ENCODE measurements at regions not wholly inside any gene's neighbourhood (a gene's known extent, or its start where the extent isn't known, plus 50 kb on each side); places are given as distances from the start of the nearest gene placed in this dataset.

- DNase-seq = no peak
- Mint-ChIP-seq H3K27me3 (ENCODE audit: insufficient read depth) (no peaks in the 10 kb centered on the region; the same call in none of the 2 replicates), H3K9me3 (peaks cover 49% of the 10 kb centered on the region), H3K4me1 (ENCODE audit: low read depth) (no peaks in the 10 kb centered on the region), H3K4me3 (no peak overlapping the region), H3K36me3 (ENCODE audit: low read depth) (peaks cover 12% of the 10 kb centered on the region; the same call in 1 of the 2 replicates), H3K27ac (no peak overlapping the region)
- no peak for TF ChIP-seq CTCF (IDR thresholded peaks at IDR 0.05)
These were observed 136.4 kb downstream of the BRD1 start for GRCh38 chr22:49691256-49691655.

GRCh38 chr22:49690454-49690853 lies 137.2 kb downstream of the BRD1 start:
- no peak overlapping the region for H3K4me3 Mint-ChIP-seq
- no peak for TF ChIP-seq CTCF (IDR thresholded peaks at IDR 0.05)
- peaks cover 48% of the 10 kb centered on the region for H3K9me3 Mint-ChIP-seq
- H3K27ac Mint-ChIP-seq = no peak overlapping the region
- H3K36me3 Mint-ChIP-seq (ENCODE audit: low read depth) = peaks cover 12% of the 10 kb centered on the region; the same call in 1 of the 2 replicates
- no peaks in the 10 kb centered on the region for H3K4me1 Mint-ChIP-seq (ENCODE audit: low read depth)
- no peak for DNase-seq
- no peaks in the 10 kb centered on the region; the same call in none of the 2 replicates for H3K27me3 Mint-ChIP-seq (ENCODE audit: insufficient read depth)

- DNase-seq = no peak
- Mint-ChIP-seq H3K36me3 (ENCODE audit: low read depth) (peaks cover 12% of the 10 kb centered on the region; the same call in 1 of the 2 replicates), H3K4me3 (no peak overlapping the region), H3K9me3 (peaks cover 53% of the 10 kb centered on the region), H3K4me1 (ENCODE audit: low read depth) (no peaks in the 10 kb centered on the region), H3K27ac (no peak overlapping the region), H3K27me3 (ENCODE audit: insufficient read depth) (no peaks in the 10 kb centered on the region; the same call in none of the 2 replicates)
- no peak for TF ChIP-seq CTCF (IDR thresholded peaks at IDR 0.05)
These were observed 137.8 kb downstream of the BRD1 start for GRCh38 chr22:49689858-49690257.

- no peaks in the 10 kb centered on the region; the same call in none of the 2 replicates for H3K27me3 Mint-ChIP-seq (ENCODE audit: insufficient read depth)
- no peak overlapping the region for H3K4me3 Mint-ChIP-seq
- no peak overlapping the region for H3K27ac Mint-ChIP-seq
- DNase-seq = no peak
- H3K9me3 Mint-ChIP-seq = peaks cover 53% of the 10 kb centered on the region
- H3K36me3 Mint-ChIP-seq (ENCODE audit: low read depth) = peaks cover 12% of the 10 kb centered on the region; the same call in 1 of the 2 replicates
- H3K4me1 Mint-ChIP-seq (ENCODE audit: low read depth) = no peaks in the 10 kb centered on the region
- no peak for TF ChIP-seq CTCF (IDR thresholded peaks at IDR 0.05)
These were observed 138.4 kb downstream of the BRD1 start for GRCh38 chr22:49689255-49689770.

- Mint-ChIP-seq H3K36me3 (ENCODE audit: low read depth) (peaks cover 12% of the 10 kb centered on the region; the same call in 1 of the 2 replicates), H3K4me1 (ENCODE audit: low read depth) (no peaks in the 10 kb centered on the region), H3K27ac (no peak overlapping the region), H3K4me3 (no peak overlapping the region), H3K9me3 (peaks cover 53% of the 10 kb centered on the region), H3K27me3 (ENCODE audit: insufficient read depth) (no peaks in the 10 kb centered on the region; the same call in none of the 2 replicates)
- no peak for DNase-seq
- no peak for TF ChIP-seq CTCF (IDR thresholded peaks at IDR 0.05)
These were observed 139.0 kb downstream of the BRD1 start for GRCh38 chr22:49688516-49689254.
